Common myeloid progenitor, CD34-positive (primary cell): ENCODE measurements at regions not wholly inside any gene's neighbourhood (a gene's known extent, or its start where the extent isn't known, plus 50 kb on each side); places are given as distances from the start of the nearest gene placed in this dataset.

Source experiments
- CTCF ChIA-PET: fragments of 350-600 bp; sonication (Branson Sonifier 250); formaldehyde crosslinking; loops from one replicate; lab custom pipeline; 2021; ENCODE audit warnings: antibody characterized with exemption; lab: Charles Lee
- POLR2A ChIA-PET: fragments of 350-600 bp; sonication (Branson Sonifier 250); formaldehyde crosslinking; loops from one replicate; lab custom pipeline; 2021; ENCODE audit warnings: antibody characterized with exemption; lab: Charles Lee
- DNase-seq, 3 donors: peaks; one replicate each; pipeline versions ENCODE4 v3.0.0 to v3.0.0-alpha.2; 2013
- H3K27ac ChIP-seq, 2 experiments: 1 replicate in 1 of 2; 2 replicates in 1 of 2; pipeline ENCODE4 v1.7.0; 2013; ENCODE audit warnings: inconsistent platforms in 2 of 2, low read length in 2 of 2, mild to moderate bottlenecking in 2 of 2, low read depth in 1 of 2, moderate library complexity in 1 of 2; ENCODE audit not compliant: severe bottlenecking in 2 of 2, insufficient read depth in 1 of 2, poor library complexity in 1 of 2
- H3K27me3 ChIP-seq, 5 experiments: replicated peaks in 2 of 5; 1 replicate in 3 of 5; 2 replicates in 2 of 5; pipeline versions ENCODE4 v1.6.1 to v1.7.0; 2013; ENCODE audit warnings: low read length in 4 of 5, mild to moderate bottlenecking in 2 of 5, moderate library complexity in 2 of 5, inconsistent platforms in 1 of 5; ENCODE audit not compliant: insufficient read depth in 5 of 5, control insufficient read depth in 4 of 5
- H3K36me3 ChIP-seq, 4 experiments: 1 replicate in 2 of 4; 2 replicates in 2 of 4; pipeline versions ENCODE4 v1.6.1 to v1.7.0; 2013; ENCODE audit warnings: low read length in 3 of 4, control low read depth in 1 of 4, mild to moderate bottlenecking in 1 of 4; ENCODE audit not compliant: control insufficient read depth in 4 of 4, insufficient read depth in 4 of 4
- H3K4me1 ChIP-seq, 4 experiments: 1 replicate in 3 of 4; 2 replicates in 1 of 4; pipeline versions ENCODE4 v1.6.1 to v1.7.1; 2013; ENCODE audit warnings: low read length in 3 of 4, mild to moderate bottlenecking in 3 of 4, control low read depth in 1 of 4, inconsistent platforms in 1 of 4, moderate library complexity in 1 of 4; ENCODE audit not compliant: control insufficient read depth in 4 of 4, insufficient read depth in 4 of 4; ENCODE audit errors: control extremely low read depth in 1 of 4
- H3K4me3 ChIP-seq, 7 experiments: 1 replicate in 4 of 7; 2 replicates in 3 of 7; pipeline versions ENCODE4 v1.5.1 to v1.7.0; 2013; ENCODE audit warnings: mild to moderate bottlenecking in 7 of 7, low read length in 6 of 7, moderate library complexity in 6 of 7, inconsistent platforms in 2 of 7, low read depth in 2 of 7, control low read depth in 1 of 7; ENCODE audit not compliant: insufficient read depth in 4 of 7, control insufficient read depth in 1 of 7; ENCODE audit errors: extremely low read depth in 1 of 7
- H3K9me3 ChIP-seq, 5 experiments: 1 replicate in 4 of 5; 2 replicates in 1 of 5; pipeline versions ENCODE4 v1.6.1 to v1.7.1; 2013; ENCODE audit warnings: low read length in 4 of 5, mild to moderate bottlenecking in 2 of 5, inconsistent platforms in 1 of 5, low read depth in 1 of 5, moderate library complexity in 1 of 5; ENCODE audit not compliant: control insufficient read depth in 4 of 5, insufficient read depth in 2 of 5; ENCODE audit errors: control extremely low read depth in 1 of 5
- WGBS: methylation state at CpG from one replicate; pipeline ENCODE4 v1.1.5; 2013; ENCODE audit not compliant: insufficient coverage; 5-methylcytosine and 5-hydroxymethylcytosine counted together

DNA sequence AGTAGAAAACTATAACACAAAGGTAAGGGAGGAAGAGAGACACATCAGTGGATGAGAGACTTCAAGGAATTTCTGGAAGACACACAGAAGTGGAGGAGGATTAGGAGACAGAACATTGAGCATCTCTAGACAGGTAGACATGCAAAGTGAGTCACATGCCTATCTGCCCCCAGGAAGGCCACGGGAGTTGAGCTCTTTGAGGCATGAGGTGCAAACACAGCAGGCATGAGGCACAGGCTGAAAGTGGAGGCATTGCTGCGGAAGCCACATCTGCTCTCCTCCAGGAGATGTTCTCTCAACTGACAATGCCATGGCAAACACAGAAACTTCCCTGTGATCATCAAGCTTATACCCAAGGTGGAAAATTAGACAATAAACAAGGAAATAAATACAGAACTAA, 481.6 kb upstream of the MYT1L start:
- ChIA-PET POLR2A (no interaction called here), CTCF (no interaction called here)
- H3K9me3 ChIP-seq = peaks cover 0 to 18% (median 8%) of the 10 kb centered on the region in 5 experiments
- DNase-seq = no peak
- no peaks in the 10 kb centered on the region for H3K4me1 ChIP-seq
- no peak overlapping the region for H3K4me3 ChIP-seq
- no peaks in the 10 kb centered on the region for H3K36me3 ChIP-seq
- WGBS = 100% methylated on average over 2 of the region's 2 CpGs
- no peaks in the 10 kb centered on the region for H3K27me3 ChIP-seq
- H3K27ac ChIP-seq = no peak overlapping the region

DNA sequence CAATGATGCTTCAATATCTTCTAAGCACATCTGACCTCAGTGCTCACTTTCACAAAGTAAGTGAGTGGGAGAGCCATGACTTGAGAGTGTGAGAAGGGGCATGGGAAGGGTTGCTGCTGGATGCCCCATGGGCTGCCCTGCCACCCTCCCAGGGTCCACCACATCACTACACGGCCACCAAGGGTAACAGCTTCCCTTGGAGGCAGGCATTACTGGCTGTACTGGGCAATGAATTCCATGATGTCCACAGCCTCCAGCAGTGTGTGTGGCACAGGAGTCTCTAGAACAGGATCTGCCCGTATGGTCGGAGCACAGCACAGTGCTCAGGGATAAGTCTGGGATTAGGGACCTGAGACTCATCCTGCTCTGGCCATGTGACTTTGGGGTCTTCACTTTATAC, 481.0 kb upstream of the MYT1L start:
- H3K27me3 ChIP-seq = no peaks in the 10 kb centered on the region
- DNase-seq = no peak
- H3K9me3 ChIP-seq = peaks cover 0 to 18% (median 8%) of the 10 kb centered on the region in 5 experiments
- CTCF ChIA-PET = no interaction called here
- H3K27ac ChIP-seq = no peak overlapping the region
- 73% methylated on average over 3 of the region's 3 CpGs for WGBS
- H3K36me3 ChIP-seq = no peaks in the 10 kb centered on the region
- no peak overlapping the region for H3K4me3 ChIP-seq
- POLR2A ChIA-PET = no interaction called here
- H3K4me1 ChIP-seq = no peaks in the 10 kb centered on the region

GRCh38 chr2:2810504-2810903, 479.4 kb upstream of the MYT1L start:
- CTCF ChIA-PET = no interaction called here
- POLR2A ChIA-PET = no interaction called here
- Histone ChIP-seq H3K27me3 (no peaks in the 10 kb centered on the region), H3K4me1 (no peaks in the 10 kb centered on the region), H3K27ac (no peak overlapping the region), H3K9me3 (peaks cover 0 to 18% (median 8%) of the 10 kb centered on the region in 5 experiments), H3K36me3 (no peaks in the 10 kb centered on the region), H3K4me3 (no peak overlapping the region)
- WGBS = 74% methylated on average over 5 of the region's 6 CpGs
- DNase-seq = no peak

DNA sequence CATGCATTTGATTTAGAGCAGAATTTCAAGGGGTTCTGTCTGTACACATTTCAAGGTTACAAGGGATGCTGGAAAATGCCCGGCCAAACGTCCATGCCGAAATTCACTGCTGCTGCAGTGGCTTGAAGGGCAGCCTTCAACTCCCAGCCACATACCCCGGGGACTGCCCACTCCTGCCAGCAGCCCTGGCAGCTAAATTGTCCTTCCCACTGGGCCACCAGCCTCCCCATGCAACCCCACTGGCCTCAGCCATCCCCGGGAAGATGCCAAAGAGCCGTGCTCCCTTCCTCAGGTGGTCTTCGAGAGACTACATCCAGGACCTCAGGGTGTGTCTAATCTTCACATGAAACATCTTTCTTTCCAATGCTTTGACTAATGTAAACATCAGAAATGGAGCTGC, 478.7 kb upstream of the MYT1L start:
- ChIA-PET CTCF (interaction anchor here (0.6 kb wide), 1 partner anchor 10 kb away, joined by 3 read pairs; no protein-coding TSS in a partner anchor), POLR2A (no interaction called here)
- Histone ChIP-seq H3K9me3 (peaks cover 0 to 18% (median 8%) of the 10 kb centered on the region in 5 experiments), H3K36me3 (no peaks in the 10 kb centered on the region), H3K27ac (no peak overlapping the region), H3K27me3 (no peaks in the 10 kb centered on the region), H3K4me3 (no peak overlapping the region), H3K4me1 (no peaks in the 10 kb centered on the region)
- DNase-seq = no peak
- 88% methylated on average over 4 of the region's 7 CpGs for WGBS

DNA sequence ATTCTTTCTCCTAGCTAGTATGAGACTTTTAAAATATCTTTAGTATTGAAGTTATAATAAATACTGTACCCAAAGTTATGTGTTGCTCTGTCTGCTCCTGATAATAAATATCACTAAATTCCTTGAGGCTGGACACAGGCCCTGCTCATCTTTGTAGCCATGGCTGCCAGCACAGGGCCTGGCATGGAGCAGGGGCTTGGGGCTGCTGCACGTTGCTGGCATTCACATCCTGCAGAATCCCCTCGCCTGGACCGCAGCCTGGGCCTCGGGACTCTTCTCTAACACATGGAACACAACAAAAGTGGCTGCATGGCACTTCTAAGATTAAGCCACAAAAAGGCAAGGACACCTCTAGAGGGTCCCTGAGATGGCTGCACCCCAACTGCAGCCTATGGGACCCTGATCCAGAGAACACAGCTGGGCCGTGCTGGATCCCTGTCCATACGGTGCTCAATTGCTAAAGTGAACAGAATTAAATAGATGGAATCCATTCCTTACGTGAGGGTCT, 477.5 kb upstream of the MYT1L start:
- no peak overlapping the region for H3K4me3 ChIP-seq
- peaks cover 1 to 12% (median 3%) of the 10 kb centered on the region in 5 experiments for H3K9me3 ChIP-seq
- DNase-seq = no peak
- H3K27ac ChIP-seq = no peak overlapping the region
- no peaks in the 10 kb centered on the region for H3K4me1 ChIP-seq
- CTCF ChIA-PET = no interaction called here
- H3K36me3 ChIP-seq = no peaks in the 10 kb centered on the region
- POLR2A ChIA-PET = no interaction called here
- no peaks in the 10 kb centered on the region for H3K27me3 ChIP-seq
- WGBS = 67% methylated on average over 3 of the region's 7 CpGs

DNA sequence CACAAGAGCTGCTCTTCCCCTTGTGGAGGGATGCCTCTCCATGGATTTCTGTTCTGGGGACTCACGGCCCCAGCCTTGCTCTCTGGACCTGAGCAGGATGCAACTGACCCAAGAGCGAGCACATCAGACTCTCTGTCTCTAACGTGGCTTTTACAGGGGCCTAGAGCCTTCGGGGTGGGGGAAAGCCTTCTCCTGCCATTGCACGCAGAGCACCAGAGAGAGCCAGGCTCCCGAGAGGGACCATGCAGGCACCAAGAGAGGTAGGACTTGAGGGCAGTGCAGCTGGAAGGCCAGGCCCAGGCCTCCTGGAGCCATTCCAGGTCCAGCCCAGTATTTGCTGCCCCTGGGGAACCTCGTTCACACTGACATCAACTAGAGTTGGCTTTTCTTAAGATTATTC, 475.6 kb upstream of the MYT1L start:
- CTCF ChIA-PET = no interaction called here
- Histone ChIP-seq H3K27ac (no peak overlapping the region), H3K4me1 (no peaks in the 10 kb centered on the region), H3K4me3 (no peak overlapping the region), H3K9me3 (peaks cover 0 to 6% (median 2%) of the 10 kb centered on the region in 5 experiments), H3K36me3 (no peaks in the 10 kb centered on the region), H3K27me3 (no peaks in the 10 kb centered on the region)
- WGBS = 94% methylated on average over 7 of the region's 7 CpGs
- POLR2A ChIA-PET = no interaction called here
- no peak for DNase-seq

DNA sequence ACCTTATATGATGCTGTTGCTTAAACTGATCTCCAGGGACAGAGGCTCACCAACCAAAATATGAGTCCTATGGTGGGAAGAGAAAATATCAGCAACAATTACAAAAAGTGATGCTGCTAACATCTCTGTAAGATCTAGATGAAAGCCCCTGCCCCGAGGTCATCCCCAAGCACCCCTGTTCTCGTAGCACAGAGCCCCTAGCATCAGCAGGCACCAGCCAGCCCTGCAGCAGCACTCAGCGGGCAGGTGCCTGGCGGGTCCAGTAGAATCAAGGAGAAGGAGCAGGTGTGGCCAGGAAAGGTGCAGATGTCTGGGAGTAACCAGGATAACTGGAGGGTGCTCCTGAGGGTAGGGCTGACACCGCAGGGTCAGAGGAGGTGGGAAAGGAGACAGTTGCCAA, 474.2 kb upstream of the MYT1L start:
- WGBS = 97% methylated on average over 4 of the region's 5 CpGs
- CTCF ChIA-PET = no interaction called here
- no peak overlapping the region for H3K27ac ChIP-seq
- H3K27me3 ChIP-seq = no peaks in the 10 kb centered on the region
- H3K9me3 ChIP-seq = peaks cover 0 to 6% (median 1%) of the 10 kb centered on the region in 5 experiments
- POLR2A ChIA-PET = no interaction called here
- H3K4me1 ChIP-seq = no peaks in the 10 kb centered on the region
- DNase-seq = no peak
- H3K36me3 ChIP-seq = no peaks in the 10 kb centered on the region
- H3K4me3 ChIP-seq = no peak overlapping the region
